ENCODE measurements at regions not wholly inside any gene's neighbourhood (a gene's known extent, or its start where the extent isn't known, plus 50 kb on each side); places are given as distances from the start of the nearest gene placed in this dataset.

DNA sequence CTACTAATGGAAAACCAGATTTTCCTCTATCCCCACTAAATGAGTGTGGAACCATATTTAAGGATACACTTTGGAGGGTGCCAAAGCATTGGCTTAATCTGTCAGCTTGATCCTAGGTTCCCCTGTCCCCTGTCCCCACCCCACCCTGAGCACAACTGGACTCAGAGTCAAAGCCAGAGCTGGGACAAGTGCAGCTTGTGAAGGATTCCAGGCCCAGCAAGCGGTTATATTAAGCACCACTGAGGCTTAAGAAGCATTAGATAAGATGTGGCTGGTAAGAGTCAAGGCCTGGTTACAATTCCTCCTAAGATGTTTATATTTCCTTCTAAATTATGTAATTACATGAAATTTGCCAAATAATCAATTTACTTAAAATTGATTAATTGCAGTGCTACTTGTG lies 350.0 kb upstream of the GATB start:
- Histone ChIP-seq H3K4me1 (peaks cover 7 to 62% (median 37%) of the 10 kb centered on the region in 9 donors), H3K4me3 (no peak overlapping the region), H3K27me3 (no peaks in the 10 kb centered on the region), H3K36me3 (no peaks in the 10 kb centered on the region), H3K27ac (peak overlapping the region in 6 of 10 donors; percentile 1 to 74 (median 56)), H3K9me3 (no peaks in the 10 kb centered on the region)
- peak in 5 of 8 donors; percentile 26 to 63 (median 52) for ATAC-seq
- no peak for DNase-seq
- intact Hi-C loops (cut with DNase I) = loop anchor here in 2 of 10 donors (5.0 to 10.0 kb wide), 3 partner anchors 47 to 274 kb away; no protein-coding TSS in a partner anchor
- WGBS, 2 donors = 52 to 63% methylated on average over 1 of the region's 1 CpG
- TF ChIP-seq, protein P1, sequence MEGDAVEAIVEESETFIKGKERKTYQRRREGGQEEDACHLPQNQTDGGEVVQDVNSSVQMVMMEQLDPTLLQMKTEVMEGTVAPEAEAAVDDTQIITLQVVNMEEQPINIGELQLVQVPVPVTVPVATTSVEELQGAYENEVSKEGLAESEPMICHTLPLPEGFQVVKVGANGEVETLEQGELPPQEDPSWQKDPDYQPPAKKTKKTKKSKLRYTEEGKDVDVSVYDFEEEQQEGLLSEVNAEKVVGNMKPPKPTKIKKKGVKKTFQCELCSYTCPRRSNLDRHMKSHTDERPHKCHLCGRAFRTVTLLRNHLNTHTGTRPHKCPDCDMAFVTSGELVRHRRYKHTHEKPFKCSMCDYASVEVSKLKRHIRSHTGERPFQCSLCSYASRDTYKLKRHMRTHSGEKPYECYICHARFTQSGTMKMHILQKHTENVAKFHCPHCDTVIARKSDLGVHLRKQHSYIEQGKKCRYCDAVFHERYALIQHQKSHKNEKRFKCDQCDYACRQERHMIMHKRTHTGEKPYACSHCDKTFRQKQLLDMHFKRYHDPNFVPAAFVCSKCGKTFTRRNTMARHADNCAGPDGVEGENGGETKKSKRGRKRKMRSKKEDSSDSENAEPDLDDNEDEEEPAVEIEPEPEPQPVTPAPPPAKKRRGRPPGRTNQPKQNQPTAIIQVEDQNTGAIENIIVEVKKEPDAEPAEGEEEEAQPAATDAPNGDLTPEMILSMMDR (IDR thresholded peaks at IDR 0.05) = no peak

DNA sequence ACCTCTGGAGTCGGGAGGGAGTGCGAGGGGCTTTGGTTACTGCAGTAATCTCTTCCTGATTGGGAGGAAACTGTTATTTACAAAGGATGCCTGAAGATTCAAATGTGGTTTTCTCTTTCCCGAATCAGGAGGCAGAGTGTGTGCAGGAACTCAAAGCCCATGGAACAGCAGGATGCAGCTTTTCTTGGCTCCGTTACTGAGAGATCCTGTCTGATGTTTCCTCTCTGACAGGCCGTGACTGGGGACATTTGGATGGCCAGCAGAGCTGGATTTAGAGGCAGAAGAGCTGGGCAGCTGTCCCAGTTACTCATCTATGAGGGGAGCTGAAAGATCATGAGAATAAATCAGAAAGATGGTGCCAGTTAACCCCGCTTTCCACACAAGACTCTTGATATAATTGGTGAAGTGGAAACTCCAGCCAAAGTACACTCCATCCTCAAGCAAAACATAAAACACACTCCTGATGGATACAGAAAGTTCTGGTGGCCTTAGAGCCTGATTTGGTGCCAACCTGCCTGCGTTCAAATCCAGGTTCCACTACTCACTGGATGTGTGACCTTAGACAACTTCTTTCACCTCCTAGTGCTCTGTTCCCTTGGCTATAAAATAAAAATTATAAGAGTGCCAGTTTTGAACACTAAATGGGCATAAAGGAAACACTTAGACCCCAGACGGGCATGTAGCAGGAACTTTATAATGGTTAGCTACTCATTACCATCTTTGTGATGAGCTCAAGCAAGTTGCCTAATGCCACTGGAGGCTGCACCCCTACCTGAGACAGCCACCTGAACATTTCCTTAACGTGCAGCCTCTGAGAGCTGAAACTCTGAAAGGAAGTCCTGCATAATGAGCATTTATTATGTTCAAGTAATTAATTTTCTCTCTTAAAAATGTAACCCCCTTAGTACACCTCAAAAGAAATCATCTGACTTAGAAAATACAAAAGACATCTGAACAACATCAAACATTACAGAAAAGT lies 349.0 kb upstream of the GATB start:
- no peaks in the 10 kb centered on the region for H3K27me3 ChIP-seq
- TF ChIP-seq, protein P1 (IDR thresholded peaks at IDR 0.05) = no peak
- DNase-seq = no peak
- WGBS, 2 donors = 26% methylated on average over 9 of the region's 9 CpGs
- peaks cover 7 to 59% (median 39%) of the 10 kb centered on the region in 9 donors for H3K4me1 ChIP-seq
- peak overlapping the region in 9 of 10 donors; percentile 21 to 74 (median 55) for H3K27ac ChIP-seq
- ATAC-seq = peak; percentile 56 to 79 (median 65)
- H3K36me3 ChIP-seq = no peaks in the 10 kb centered on the region
- no peaks in the 10 kb centered on the region for H3K9me3 ChIP-seq
- no peak overlapping the region for H3K4me3 ChIP-seq
- intact Hi-C loops (cut with DNase I) = loop anchor here in 3 of 10 donors (5.0 to 10.0 kb wide), 5 partner anchors 47 to 275 kb away; no protein-coding TSS in a partner anchor

DNA sequence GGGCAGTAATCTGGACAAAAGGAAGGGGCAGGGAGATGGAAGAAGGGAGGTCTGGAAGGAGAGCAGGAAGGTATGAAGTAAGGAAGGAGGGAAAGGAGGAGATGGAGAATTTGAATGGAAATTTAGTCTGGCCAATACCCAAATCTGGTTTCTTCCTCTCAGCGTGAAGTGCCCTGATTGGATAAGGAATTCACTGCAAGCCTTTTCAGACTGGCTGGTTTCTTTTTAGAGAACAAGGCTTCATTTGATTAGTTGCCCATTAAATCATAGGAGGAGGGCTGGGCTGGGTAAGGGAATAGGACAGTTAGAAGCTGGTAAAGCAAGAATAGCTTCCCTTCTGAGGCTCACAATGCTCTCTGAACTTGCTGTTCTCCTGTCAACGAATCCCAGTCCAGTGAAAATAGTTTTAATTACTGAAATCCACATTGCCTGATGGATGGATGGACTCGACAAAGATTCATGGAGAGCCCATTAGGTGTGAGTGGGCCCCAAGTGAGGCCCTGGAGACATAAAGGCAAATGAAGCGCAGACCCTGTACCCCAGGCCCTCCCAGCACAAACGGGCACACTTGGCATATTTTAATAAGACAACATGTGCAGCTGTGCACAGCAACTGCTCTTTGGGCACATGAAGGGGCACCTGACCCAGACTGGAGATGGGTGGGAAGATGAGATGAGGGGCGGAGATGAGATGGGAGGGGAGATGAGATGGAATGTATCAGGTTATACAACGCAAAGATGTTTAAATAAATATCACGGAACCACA lies 347.1 kb upstream of the GATB start:
- TF ChIP-seq, protein P1 (IDR thresholded peaks at IDR 0.05) = no peak
- DNase-seq (no peak), ATAC-seq (no peak)
- H3K4me1 ChIP-seq = peaks cover 7 to 66% (median 51%) of the 10 kb centered on the region in 9 donors
- 93 to 96% methylated on average over 8 of the region's 8 CpGs for WGBS, 2 donors
- no peaks in the 10 kb centered on the region for H3K9me3 ChIP-seq
- no peaks in the 10 kb centered on the region for H3K27me3 ChIP-seq
- no peaks in the 10 kb centered on the region for H3K36me3 ChIP-seq
- H3K27ac ChIP-seq = no peak overlapping the region
- H3K4me3 ChIP-seq = no peak overlapping the region
- intact Hi-C loops (cut with DNase I) = loop anchor here in 1 of 10 donors (5.0 kb wide), 2 partner anchors 134 to 149 kb away; no protein-coding TSS in a partner anchor

DNA sequence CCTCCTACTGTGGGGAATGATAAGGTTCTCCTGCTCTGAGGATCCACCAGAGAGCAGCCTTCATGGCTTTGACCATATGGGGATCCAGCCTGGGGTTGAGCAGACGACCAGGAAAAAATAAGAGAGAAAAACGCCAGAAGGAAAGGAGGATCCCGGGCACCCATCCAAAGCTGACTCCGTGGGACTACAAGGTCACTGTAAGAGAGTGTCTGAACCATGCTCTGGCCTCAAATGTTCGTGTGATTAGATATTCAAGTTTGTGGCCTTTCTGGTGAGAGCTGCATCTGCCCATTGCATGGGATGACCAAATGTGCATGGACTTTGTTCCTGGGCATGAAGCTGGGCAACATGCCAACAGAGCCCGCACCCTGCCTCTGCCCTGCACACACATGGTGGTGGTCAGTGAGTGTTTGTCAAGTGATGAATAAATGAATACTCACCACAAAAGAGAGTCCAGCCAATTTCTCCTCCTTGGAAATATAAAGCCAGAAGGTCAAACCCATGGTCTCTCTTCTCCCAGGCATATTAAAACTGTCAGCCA lies 346.0 kb upstream of the GATB start:
- Histone ChIP-seq H3K4me3 (no peak overlapping the region), H3K27me3 (no peaks in the 10 kb centered on the region), H3K4me1 (peaks cover 7 to 64% (median 59%) of the 10 kb centered on the region in 9 donors), H3K27ac (peak overlapping the region in 5 of 10 donors; percentile 5 to 78 (median 56)), H3K36me3 (no peaks in the 10 kb centered on the region), H3K9me3 (no peaks in the 10 kb centered on the region)
- 38 to 52% methylated on average over 6 of the region's 6 CpGs for WGBS, 2 donors
- TF ChIP-seq, protein P1 (IDR thresholded peaks at IDR 0.05) = no peak
- DNase-seq (no peak), ATAC-seq (no peak)
- intact Hi-C loops (cut with DNase I) = loop anchor here in 1 of 10 donors (5.0 kb wide), 2 partner anchors 135 to 150 kb away; no protein-coding TSS in a partner anchor

All from heart right ventricle (tissue), 16 donors.